CD14-positive monocyte (primary cell): ENCODE measurements at regions not wholly inside any gene's neighbourhood (a gene's known extent, or its start where the extent isn't known, plus 50 kb on each side); places are given as distances from the start of the nearest gene placed in this dataset.

Source experiments
- DNase-seq, 3 donors: peaks; one replicate each; pipeline ENCODE4 v3.0.0-alpha.2; 2011 to 2022
- H2AFZ ChIP-seq: 2 replicates; pipeline ENCODE4 v1.6.0; 2012; ENCODE audit warnings: mild to moderate bottlenecking, low read depth, low read length, inconsistent platforms; ENCODE audit not compliant: insufficient read depth, poor library complexity, severe bottlenecking
- H3K27ac ChIP-seq, 2 donors: 1 replicate in 1 of 2; 2 replicates in 1 of 2; pipeline ENCODE4 v1.5.1; 2012 to 2013; ENCODE audit warnings: low read length in 2 of 2, control low read depth in 1 of 2, inconsistent platforms in 1 of 2, low read depth in 1 of 2, mild to moderate bottlenecking in 1 of 2
- H3K27me3 ChIP-seq, 2 donors: one replicate each; pipeline versions ENCODE4 v1.6.0 to v1.6.1; 2011 to 2013; ENCODE audit warnings: low read length in 2 of 2; ENCODE audit not compliant: control insufficient read depth in 2 of 2, insufficient read depth in 2 of 2
- H3K36me3 ChIP-seq, 2 donors: replicated peaks in 1 of 2; 1 replicate in 1 of 2; 2 replicates in 1 of 2; pipeline versions ENCODE4 v1.5.1 to v1.6.1; 2012 to 2013; ENCODE audit warnings: low read length in 2 of 2, control low read depth in 1 of 2, inconsistent platforms in 1 of 2, mild to moderate bottlenecking in 1 of 2; ENCODE audit not compliant: insufficient read depth in 2 of 2, control insufficient read depth in 1 of 2
- H3K4me1 ChIP-seq, 2 donors: 1 replicate in 1 of 2; 2 replicates in 1 of 2; pipeline versions ENCODE4 v1.5.1 to v1.6.1; 2012 to 2013; ENCODE audit warnings: low read length in 2 of 2, control low read depth in 1 of 2, inconsistent platforms in 1 of 2, mild to moderate bottlenecking in 1 of 2, moderate library complexity in 1 of 2; ENCODE audit not compliant: insufficient read depth in 2 of 2, control insufficient read depth in 1 of 2
- H3K4me2 ChIP-seq: replicated peaks from 2 replicates; pipeline ENCODE3; 2012; ENCODE audit warnings: low read length, moderate library complexity, mild to moderate bottlenecking; ENCODE audit not compliant: poor library complexity, severe bottlenecking; ENCODE audit errors: extremely low read depth
- H3K4me3 ChIP-seq, 3 experiments: fragments of 200-600 bp in 1 of 3; sonication (generic) in 1 of 3; replicated peaks in 1 of 3; 1 replicate in 2 of 3; 2 replicates in 1 of 3; pipeline ENCODE4 v1.5.1; 2011 to 2013; ENCODE audit warnings: low read length in 3 of 3, mild to moderate bottlenecking in 3 of 3, control low read depth in 2 of 3, low read depth in 2 of 3, inconsistent platforms in 1 of 3, moderate library complexity in 1 of 3
- H3K79me2 ChIP-seq: 2 replicates; pipeline ENCODE4 v1.6.0; 2012; ENCODE audit warnings: mild to moderate bottlenecking, control low read depth, inconsistent platforms, low read length, moderate library complexity; ENCODE audit not compliant: insufficient read depth
- H3K9ac ChIP-seq: 2 replicates; pipeline ENCODE4 v1.6.0; 2017; ENCODE audit warnings: low read length, mild to moderate bottlenecking; ENCODE audit not compliant: insufficient read depth, poor library complexity, severe bottlenecking
- H3K9me3 ChIP-seq, 2 donors: replicated peaks in 1 of 2; 1 replicate in 1 of 2; 2 replicates in 1 of 2; pipeline versions ENCODE4 v1.5.1 to v1.6.1; 2012 to 2013; ENCODE audit warnings: low read length in 2 of 2, control low read depth in 1 of 2; ENCODE audit not compliant: control insufficient read depth in 1 of 2, insufficient read depth in 1 of 2
- H4K20me1 ChIP-seq: 2 replicates; pipeline ENCODE4 v1.6.0; 2012; ENCODE audit warnings: mild to moderate bottlenecking, low read length, control low read depth, moderate library complexity; ENCODE audit not compliant: insufficient read depth
- H3K27ac Mint-ChIP-seq, 7 donors: one replicate each; pipeline ENCODE4 v1.8.0; 2020; ENCODE audit warnings: mild to moderate bottlenecking in 7 of 7, mixed read lengths in 7 of 7, moderate library complexity in 6 of 7, inconsistent platforms in 2 of 7
- H3K27me3 Mint-ChIP-seq, 3 donors: one replicate each; pipeline ENCODE4 v1.8.0; 2021 to 2022; ENCODE audit warnings: low read depth in 3 of 3, mild to moderate bottlenecking in 3 of 3, mixed read lengths in 3 of 3, moderate library complexity in 3 of 3, inconsistent platforms in 1 of 3
- H3K36me3 Mint-ChIP-seq, 2 donors: one replicate each; pipeline ENCODE4 v1.8.0; 2020; ENCODE audit warnings: mixed read lengths in 2 of 2, inconsistent platforms in 1 of 2, mild to moderate bottlenecking in 1 of 2
- H3K4me1 Mint-ChIP-seq: one replicate; pipeline ENCODE4 v1.8.0; 2020; ENCODE audit warnings: mild to moderate bottlenecking, mixed read lengths
- H3K4me3 Mint-ChIP-seq, 2 donors: one replicate each; pipeline ENCODE4 v1.8.0; 2020; ENCODE audit warnings: mild to moderate bottlenecking in 2 of 2, mixed read lengths in 2 of 2, moderate library complexity in 1 of 2
- H3K9me3 Mint-ChIP-seq, 7 donors: one replicate each; pipeline ENCODE4 v1.8.0; 2020 to 2022; ENCODE audit warnings: mixed read lengths in 7 of 7, mild to moderate bottlenecking in 6 of 7, moderate library complexity in 6 of 7, inconsistent platforms in 2 of 7
- WGBS: methylation state at CpG from one replicate; pipeline ENCODE4 v1.1.5; 2013; ENCODE audit warnings: missing lambda C conversion rate; ENCODE audit not compliant: insufficient coverage; 5-methylcytosine and 5-hydroxymethylcytosine counted together
- intact Hi-C, 2 donors: fragments of 100-400 bp; cut with micrococcal nuclease; formaldehyde crosslinking; loops; one replicate each; pipeline versions ENCODE4 v1.15.0 to v1.15.1; 2023
- TF ChIP-seq, protein P1 (sequence below): fragments of 200-600 bp; IDR thresholded peaks from one replicate; pipeline ENCODE4 v1.8.0; 2022; ENCODE audit warnings: antibody characterized with exemption, mild to moderate bottlenecking

- no peaks in the 10 kb centered on the region for H3K36me3 ChIP-seq
- Mint-ChIP-seq H3K9me3 (peaks cover 0 to 3% (median 0%) of the 10 kb centered on the region in 7 donors), H3K27me3 (peaks cover 0 to 1% (median 0%) of the 10 kb centered on the region in 3 donors), H3K4me3 (no peak overlapping the region), H3K27ac (no peak overlapping the region), H3K36me3 (no peaks in the 10 kb centered on the region), H3K4me1 (no peaks in the 10 kb centered on the region)
- no peaks in the 10 kb centered on the region for H4K20me1 ChIP-seq
- no peak overlapping the region for H3K9ac ChIP-seq
- H3K4me2 ChIP-seq = no peak overlapping the region
- no peaks in the 10 kb centered on the region for H3K9me3 ChIP-seq
- no CpG with 5 or more reads among the region's 3 CpGs for WGBS
- H2AFZ ChIP-seq = no peak overlapping the region
- no peaks in the 10 kb centered on the region for H3K79me2 ChIP-seq
- DNase-seq = no peak
- TF ChIP-seq, protein P1, sequence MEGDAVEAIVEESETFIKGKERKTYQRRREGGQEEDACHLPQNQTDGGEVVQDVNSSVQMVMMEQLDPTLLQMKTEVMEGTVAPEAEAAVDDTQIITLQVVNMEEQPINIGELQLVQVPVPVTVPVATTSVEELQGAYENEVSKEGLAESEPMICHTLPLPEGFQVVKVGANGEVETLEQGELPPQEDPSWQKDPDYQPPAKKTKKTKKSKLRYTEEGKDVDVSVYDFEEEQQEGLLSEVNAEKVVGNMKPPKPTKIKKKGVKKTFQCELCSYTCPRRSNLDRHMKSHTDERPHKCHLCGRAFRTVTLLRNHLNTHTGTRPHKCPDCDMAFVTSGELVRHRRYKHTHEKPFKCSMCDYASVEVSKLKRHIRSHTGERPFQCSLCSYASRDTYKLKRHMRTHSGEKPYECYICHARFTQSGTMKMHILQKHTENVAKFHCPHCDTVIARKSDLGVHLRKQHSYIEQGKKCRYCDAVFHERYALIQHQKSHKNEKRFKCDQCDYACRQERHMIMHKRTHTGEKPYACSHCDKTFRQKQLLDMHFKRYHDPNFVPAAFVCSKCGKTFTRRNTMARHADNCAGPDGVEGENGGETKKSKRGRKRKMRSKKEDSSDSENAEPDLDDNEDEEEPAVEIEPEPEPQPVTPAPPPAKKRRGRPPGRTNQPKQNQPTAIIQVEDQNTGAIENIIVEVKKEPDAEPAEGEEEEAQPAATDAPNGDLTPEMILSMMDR = no peak
- no peaks in the 10 kb centered on the region for H3K27me3 ChIP-seq
- H3K4me1 ChIP-seq = no peaks in the 10 kb centered on the region
- no peak overlapping the region for H3K27ac ChIP-seq
- no peak overlapping the region for H3K4me3 ChIP-seq
- intact Hi-C loops = no loop called here
These were observed 715.3 kb upstream of the MIR17HG start for GRCh38 chr13:90632184-90632583.

GRCh38 chr13:90633849-90634248 lies 713.6 kb upstream of the MIR17HG start:
- no peak overlapping the region for H3K27ac Mint-ChIP-seq
- Histone ChIP-seq H3K4me1 (no peaks in the 10 kb centered on the region), H3K4me2 (no peak overlapping the region), H3K4me3 (no peak overlapping the region), H2AFZ (no peak overlapping the region), H4K20me1 (no peaks in the 10 kb centered on the region), H3K79me2 (no peaks in the 10 kb centered on the region), H3K27ac (no peak overlapping the region), H3K36me3 (no peaks in the 10 kb centered on the region), H3K9me3 (no peaks in the 10 kb centered on the region), H3K9ac (no peak overlapping the region), H3K27me3 (no peaks in the 10 kb centered on the region)
- peaks cover 0 to 5% (median 2%) of the 10 kb centered on the region in 7 donors for H3K9me3 Mint-ChIP-seq
- no peaks in the 10 kb centered on the region for H3K27me3 Mint-ChIP-seq
- TF ChIP-seq, protein P1 = no peak
- intact Hi-C loops = no loop called here
- no peaks in the 10 kb centered on the region for H3K4me1 Mint-ChIP-seq
- no peak for DNase-seq
- H3K36me3 Mint-ChIP-seq = no peaks in the 10 kb centered on the region
- H3K4me3 Mint-ChIP-seq = no peak overlapping the region
